Colonic mucosa (tissue), 4 donors: ENCODE measurements at regions not wholly inside any gene's neighbourhood (a gene's known extent, or its start where the extent isn't known, plus 50 kb on each side); places are given as distances from the start of the nearest gene placed in this dataset.

ENCODE experiments used
- DNase-seq: peaks from one replicate; pipeline ENCODE4 v3.0.0-alpha.2; 2020
- H3K27ac ChIP-seq: fragments of 200-600 bp; one replicate; pipeline ENCODE4 v1.8.0; 2021
- H3K27me3 ChIP-seq: fragments of 200-600 bp; one replicate; pipeline ENCODE4 v1.8.0; 2021
- H3K36me3 ChIP-seq: fragments of 200-600 bp; one replicate; pipeline ENCODE4 v1.8.0; 2021
- H3K4me1 ChIP-seq: fragments of 200-600 bp; one replicate; pipeline ENCODE4 v1.8.0; 2021; ENCODE audit warnings: mild to moderate bottlenecking
- H3K4me3 ChIP-seq: fragments of 200-600 bp; one replicate; pipeline ENCODE4 v1.8.0; 2021
- H3K9ac ChIP-seq, 2 donors: one replicate each; pipeline ENCODE4 v1.7.0; 2013; ENCODE audit warnings: control low read depth in 2 of 2, low read depth in 2 of 2, low read length in 2 of 2
- H3K9me3 ChIP-seq: fragments of 200-600 bp; one replicate; pipeline ENCODE4 v1.8.0; 2021
- CTCF ChIP-seq: fragments of 200-600 bp; IDR thresholded peaks from one replicate; pipeline ENCODE4 v1.8.0; 2022; ENCODE audit warnings: antibody characterized with exemption, mild to moderate bottlenecking
- intact Hi-C: fragments of 100-400 bp; cut with DNase I; formaldehyde crosslinking; loops from one replicate; pipeline ENCODE4 v1.14.1; 2022
- donor health status: healthy.
- donor health status: DM: no; HTN: no; CAD: no.
- donor health status: DM: no; HTN: no; CAD: no.

GRCh38 chr6:141401851-141402250 is 730.9 kb upstream of the GJE1 start:
- DNase-seq: no peak
- H3K4me1 ChIP-seq: no peaks in the 10 kb centered on the region
- no peak overlapping the region for H3K4me3 ChIP-seq
- no peaks in the 10 kb centered on the region for H3K27me3 ChIP-seq
- no peak for TF ChIP-seq CTCF
- no peak overlapping the region for H3K9ac ChIP-seq
- no peaks in the 10 kb centered on the region for H3K36me3 ChIP-seq
- H3K9me3 ChIP-seq: no peaks in the 10 kb centered on the region
- intact Hi-C loops: no loop called here
- no peak overlapping the region for H3K27ac ChIP-seq

- DNase-seq: no peak
- H3K9me3 ChIP-seq: no peaks in the 10 kb centered on the region
- no peaks in the 10 kb centered on the region for H3K4me1 ChIP-seq
- intact Hi-C loops: no loop called here
- H3K4me3 ChIP-seq: no peak overlapping the region
- TF ChIP-seq CTCF: no peak
- H3K9ac ChIP-seq: no peak overlapping the region
- no peak overlapping the region for H3K27ac ChIP-seq
- no peaks in the 10 kb centered on the region for H3K36me3 ChIP-seq
- no peaks in the 10 kb centered on the region for H3K27me3 ChIP-seq
These were observed 731.6 kb upstream of the GJE1 start for GRCh38 chr6:141401168-141401567.

GRCh38 chr6:141398949-141399348 is 733.8 kb upstream of the GJE1 start:
- TF ChIP-seq CTCF: no peak
- H3K4me3 ChIP-seq: no peak overlapping the region
- H3K36me3 ChIP-seq: no peaks in the 10 kb centered on the region
- no peak overlapping the region for H3K9ac ChIP-seq
- DNase-seq: no peak
- no peak overlapping the region for H3K27ac ChIP-seq
- no peaks in the 10 kb centered on the region for H3K27me3 ChIP-seq
- H3K9me3 ChIP-seq: no peaks in the 10 kb centered on the region
- H3K4me1 ChIP-seq: no peaks in the 10 kb centered on the region
- intact Hi-C loops: no loop called here

GRCh38 chr6:141395443-141396008 is 737.2 kb upstream of the GJE1 start:
- intact Hi-C loops: no loop called here
- H3K4me1 ChIP-seq: no peaks in the 10 kb centered on the region
- DNase-seq: no peak
- H3K4me3 ChIP-seq: no peak overlapping the region
- H3K27ac ChIP-seq: no peak overlapping the region
- H3K9me3 ChIP-seq: no peaks in the 10 kb centered on the region
- H3K36me3 ChIP-seq: no peaks in the 10 kb centered on the region
- H3K27me3 ChIP-seq: no peaks in the 10 kb centered on the region
- H3K9ac ChIP-seq: no peak overlapping the region
- no peak for TF ChIP-seq CTCF

GRCh38 chr6:141394565-141395051 is 738.1 kb upstream of the GJE1 start:
- Histone ChIP-seq H3K27me3 (no peaks in the 10 kb centered on the region), H3K36me3 (no peaks in the 10 kb centered on the region), H3K27ac (no peak overlapping the region), H3K4me1 (no peaks in the 10 kb centered on the region), H3K4me3 (no peak overlapping the region), H3K9ac (no peak overlapping the region), H3K9me3 (no peaks in the 10 kb centered on the region)
- intact Hi-C loops: no loop called here
- no peak for TF ChIP-seq CTCF
- DNase-seq: no peak
